GM19467 (cell line): ENCODE measurements at regions not wholly inside any gene's neighbourhood (a gene's known extent, or its start where the extent isn't known, plus 50 kb on each side); places are given as distances from the start of the nearest gene placed in this dataset.
A peak's percentile ranks its signal among the peaks of the same experiment; 100 is the strongest.
"Not testable (repeated sequence)": the region's sequence is repeated elsewhere in the genome, so short reads cannot be mapped to it uniquely, and the experiment has no call there.

Source experiments
- ATAC-seq: cut with Tn5 transposase; IDR thresholded peaks from one replicate; pipeline ENCODE4 v1.9.1; 2021; ENCODE audit warnings: mild to moderate bottlenecking, moderate library complexity; ENCODE audit not compliant: unreplicated experiment

GRCh38 chr1:74818241-74818640 is 85.3 kb downstream of the TYW3 start:
- ATAC-seq = no peak

DNA sequence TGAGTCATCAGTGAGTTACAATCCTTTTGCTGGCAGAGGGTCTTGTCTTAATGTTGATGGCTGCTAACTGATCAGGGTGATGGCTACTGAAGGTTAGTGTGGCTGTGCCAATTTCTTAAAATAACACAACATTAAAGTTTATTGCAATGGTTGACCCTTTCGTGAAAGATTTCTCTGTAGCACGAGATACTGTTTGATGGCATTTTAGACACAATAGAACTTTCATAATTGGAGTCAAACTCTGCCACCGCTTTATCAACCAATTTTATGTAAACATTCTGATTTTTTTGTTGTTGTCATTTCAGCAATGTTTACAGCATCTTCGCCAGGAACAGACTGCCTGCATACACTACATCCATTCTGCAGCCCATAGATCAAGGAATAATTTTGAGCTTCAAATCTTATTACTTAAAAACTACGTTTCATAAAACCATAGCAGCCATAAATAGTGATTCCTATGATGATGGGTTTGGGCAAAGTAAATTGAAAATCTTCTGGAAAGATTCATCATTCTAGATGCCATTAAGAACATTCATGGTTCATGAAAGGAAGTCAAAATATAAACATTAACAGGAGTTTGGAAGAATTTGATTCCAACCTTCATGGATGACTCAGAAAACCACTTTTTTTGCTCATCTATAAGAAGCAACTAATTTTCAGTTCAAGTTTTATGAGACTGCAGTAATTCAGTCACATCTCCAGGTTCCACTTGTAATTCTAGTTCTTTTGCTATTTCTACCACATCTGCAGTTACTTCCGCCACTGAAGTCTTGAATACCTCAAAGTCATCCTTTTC is 85.9 kb downstream of the TYW3 start:
- no peak for ATAC-seq

GRCh38 chr1:74822851-74823401 is 90.0 kb downstream of the TYW3 start:
- no peak for ATAC-seq

DNA sequence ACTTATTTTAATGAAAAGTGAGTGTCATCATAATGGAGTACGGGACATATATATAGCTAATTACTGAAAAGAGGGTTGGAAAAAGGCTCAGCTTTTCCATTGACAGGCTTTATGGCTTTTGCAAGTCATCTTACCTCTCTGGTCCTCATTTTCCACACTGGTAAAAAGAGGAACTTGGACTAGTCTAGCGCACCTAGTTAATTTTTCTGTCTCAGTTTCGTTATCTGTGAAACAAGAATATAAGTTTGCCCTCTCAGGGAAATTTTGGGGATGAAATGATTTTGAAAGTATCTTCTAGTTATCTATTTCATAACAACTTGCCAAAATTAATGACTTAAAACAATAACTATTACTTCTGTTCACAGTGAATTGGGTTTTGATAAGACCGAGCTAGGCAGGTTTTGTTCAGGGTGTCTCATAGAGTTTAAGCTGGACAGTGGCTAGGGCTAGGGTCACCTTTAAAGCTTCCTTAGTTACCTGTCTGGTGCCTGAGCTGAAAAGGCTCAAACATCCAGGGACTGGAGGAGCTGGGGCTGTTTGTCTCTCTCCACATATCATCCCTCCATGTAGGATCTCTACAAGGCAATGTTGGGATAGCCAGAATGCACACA is 91.7 kb downstream of the TYW3 start:
- peak; percentile 80 for ATAC-seq

DNA sequence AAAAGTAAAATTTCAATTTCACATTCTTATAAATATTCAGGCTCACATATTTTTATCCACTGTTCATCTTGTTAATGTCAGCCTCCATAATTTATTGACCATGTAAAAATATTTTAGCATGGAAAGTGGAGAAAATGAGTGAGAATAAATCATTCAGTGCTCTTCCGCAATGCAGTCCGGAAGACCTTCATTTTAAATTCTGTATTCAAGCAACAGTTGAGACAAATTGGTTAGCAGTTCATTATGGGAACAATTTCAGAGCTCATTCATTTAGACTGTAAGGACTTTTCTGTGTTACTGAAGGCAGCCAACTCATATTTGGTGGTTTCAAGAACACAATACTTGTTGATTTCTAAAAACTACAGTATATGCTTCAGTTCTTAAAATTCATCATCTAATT is 97.8 kb downstream of the TYW3 start:
- ATAC-seq = no peak

DNA sequence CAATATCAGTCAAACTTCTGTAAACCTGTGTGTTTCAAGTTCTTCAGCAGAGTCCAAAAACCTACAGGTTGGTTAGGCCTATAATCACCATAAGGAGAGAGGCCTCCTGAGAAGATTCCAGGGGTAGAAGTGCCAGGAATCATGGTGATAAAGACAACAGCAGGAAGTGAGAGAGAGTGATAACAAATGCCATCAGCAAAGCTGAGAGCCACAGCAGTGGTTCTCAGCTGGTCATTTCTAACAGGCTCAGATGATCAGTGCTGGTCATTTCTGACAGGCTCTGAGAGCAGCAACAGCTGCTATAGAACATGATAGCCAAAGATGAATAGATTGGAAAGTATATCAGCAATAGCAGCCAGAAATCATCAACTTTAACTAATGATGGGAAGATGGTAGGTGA is 101.3 kb downstream of the TYW3 start:
- ATAC-seq = no peak

- ATAC-seq = no peak
These were observed 102.1 kb downstream of the TYW3 start for GRCh38 chr1:74835051-74835450.

DNA sequence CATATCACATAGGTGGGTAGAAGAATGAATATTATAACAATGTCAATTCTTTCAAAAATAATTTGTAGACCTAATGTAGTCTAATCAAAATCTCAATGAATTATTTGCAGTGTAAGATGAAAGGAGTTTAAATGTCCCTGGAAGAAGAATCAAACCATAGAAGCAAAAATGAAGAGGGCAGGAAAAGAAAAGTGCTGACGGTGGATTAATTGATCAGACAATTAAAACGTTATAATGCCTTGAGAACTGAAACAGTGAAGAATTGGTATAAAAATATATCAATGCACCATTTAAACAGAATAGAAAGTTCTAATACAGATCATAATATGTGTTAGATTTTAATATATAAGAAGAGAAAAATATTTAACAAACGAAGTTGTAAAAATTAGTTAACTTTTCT is 109.8 kb downstream of the TYW3 start:
- no peak for ATAC-seq

DNA sequence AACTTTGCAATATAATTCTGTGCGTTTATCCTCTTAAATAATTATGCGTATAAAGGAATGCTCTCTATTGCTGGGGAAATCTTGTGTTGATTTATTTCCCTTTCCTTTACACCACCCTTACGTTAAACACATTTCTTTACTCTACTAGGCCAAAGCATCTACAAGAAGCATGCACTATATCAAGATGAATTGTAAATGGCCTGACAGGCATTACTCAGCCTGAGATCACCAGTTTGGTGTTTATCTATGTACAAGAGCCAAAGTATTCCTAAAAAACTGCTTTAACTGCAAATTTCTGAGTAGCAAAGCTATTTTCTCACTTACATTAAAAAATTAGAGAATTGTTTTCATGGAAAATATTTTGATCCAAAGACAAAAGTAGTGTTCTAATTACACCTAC is 114.8 kb downstream of the TYW3 start:
- no peak for ATAC-seq

- no peak for ATAC-seq
These were observed 120.8 kb downstream of the TYW3 start for GRCh38 chr1:74853756-74854155.

DNA sequence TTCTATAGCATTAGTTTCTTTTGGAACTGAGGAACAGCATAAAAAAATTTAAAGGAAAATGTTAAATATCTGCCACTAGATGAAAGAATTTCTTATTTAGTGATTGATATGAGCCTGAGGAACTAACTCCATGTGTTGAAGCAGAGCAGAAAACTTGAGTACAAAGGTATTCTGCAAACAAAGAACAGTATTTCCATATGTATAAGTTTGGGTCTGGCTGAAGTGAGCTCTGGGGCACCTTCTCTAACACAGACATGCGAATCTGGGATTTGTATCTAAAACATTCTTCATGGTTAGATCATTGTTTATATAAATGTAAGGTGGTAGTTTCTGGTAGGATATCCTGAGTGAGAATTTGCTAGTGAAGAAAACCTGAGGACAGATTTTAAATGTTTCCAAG is 123.2 kb downstream of the TYW3 start:
- ATAC-seq = no peak

GRCh38 chr1:74857676-74858075 is 124.7 kb downstream of the TYW3 start:
- no peak for ATAC-seq

- ATAC-seq = peak; percentile 53
These were observed 125.2 kb downstream of the TYW3 start for GRCh38 chr1:74858136-74858535.

- no peak for ATAC-seq
These were observed 128.9 kb downstream of the TYW3 start for GRCh38 chr1:74861867-74862266.

DNA sequence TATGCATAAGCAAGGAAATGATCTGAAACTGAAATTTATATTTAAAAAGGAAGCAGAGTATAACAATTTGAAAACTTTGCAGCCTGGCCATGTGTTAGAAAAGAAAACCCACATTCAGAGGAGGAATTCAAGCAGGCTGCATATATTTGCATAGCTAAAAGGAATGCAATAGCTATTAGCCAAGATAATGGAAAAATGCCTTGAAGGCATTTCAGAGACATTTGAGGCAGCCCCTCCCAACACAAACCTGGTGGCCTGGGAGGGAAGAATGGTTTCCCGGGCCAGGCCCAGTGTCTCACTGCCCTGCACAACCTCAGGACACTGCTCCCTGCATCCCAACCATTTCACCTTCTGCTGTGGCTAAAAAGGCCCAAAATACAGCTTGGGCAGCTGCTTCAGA is 136.8 kb downstream of the TYW3 start:
- ATAC-seq = no peak

- ATAC-seq = not testable (repeated sequence)
These were observed 144.4 kb downstream of the TYW3 start for GRCh38 chr1:74877366-74877765.

GRCh38 chr1:74895411-74895810 is 162.5 kb downstream of the TYW3 start:
- ATAC-seq = no peak

GRCh38 chr1:74908131-74908530 is 175.2 kb downstream of the TYW3 start:
- no peak for ATAC-seq

GRCh38 chr1:74908797-74909196 is 175.8 kb downstream of the TYW3 start:
- ATAC-seq = no peak

DNA sequence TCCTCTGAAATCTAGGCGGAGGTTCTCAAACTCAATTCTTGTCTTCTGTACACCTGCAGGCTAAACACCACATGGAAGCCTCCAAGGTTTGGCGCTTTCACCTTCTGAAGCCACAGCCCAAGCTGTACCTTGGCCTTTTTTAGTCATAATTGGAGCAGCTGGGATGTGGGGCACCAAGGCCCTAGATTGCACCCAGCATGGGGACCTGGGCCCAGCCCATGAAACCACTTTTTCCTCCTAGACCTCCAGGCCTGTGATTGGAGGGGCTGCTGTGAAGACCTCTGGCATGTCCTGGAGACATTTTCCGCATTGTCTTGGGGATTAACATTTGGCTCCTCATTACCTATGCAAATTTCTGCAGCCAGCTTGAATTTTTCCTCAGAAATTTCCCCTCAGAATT is 181.0 kb downstream of the TYW3 start:
- ATAC-seq = no peak

- no peak for ATAC-seq
These were observed 200.5 kb downstream of the TYW3 start for GRCh38 chr1:74933500-74933899.

- no peak for ATAC-seq
These were observed 198.7 kb upstream of the LHX8 start for GRCh38 chr1:74935446-74935845.
